ENCODE measurements at regions not wholly inside any gene's neighbourhood (a gene's known extent, or its start where the extent isn't known, plus 50 kb on each side); places are given as distances from the start of the nearest gene placed in this dataset.

GRCh38 chr13:30840515-30840914, 65.6 kb upstream of the MEDAG start:
- TF ChIP-seq CTCF (IDR thresholded peaks at IDR 0.05; ENCODE audit: insufficient read depth, low read depth, low read length) (no peak), EZH2 (IDR thresholded peaks at IDR 0.05; ENCODE audit: insufficient read depth, low read length) (no peak)

Data from astrocyte (in vitro differentiated cells and primary cell).